ENCODE measurements at regions not wholly inside any gene's neighbourhood (a gene's known extent, or its start where the extent isn't known, plus 50 kb on each side); places are given as distances from the start of the nearest gene placed in this dataset.

GRCh38 chr13:64934569-64935362 lies 2295.4 kb downstream of the PCDH9 start:
- Histone ChIP-seq H3K4me1 (no peaks in the 10 kb centered on the region), H3K9me3 (no peaks in the 10 kb centered on the region), H3K36me3 (ENCODE audit: insufficient read depth in 1 of 2, low read depth in 1 of 2) (no peaks in the 10 kb centered on the region), H3K27ac (no peak overlapping the region), H3K4me3 (no peak overlapping the region), H3K27me3 (ENCODE audit: insufficient read depth in 3 of 3, low read length in 2 of 3) (no peaks in the 10 kb centered on the region)
- intact Hi-C loops (cut with DNase I), result no loop called here
- DNase-seq (no peak), ATAC-seq (no peak)
- WGBS, 3 donors, result 51 to 57% (median 56%) methylated on average over 5 of the region's 5 CpGs
- TF ChIP-seq CTCF (IDR thresholded peaks at IDR 0.05), result no peak

GRCh38 chr13:64930636-64931035 lies 2299.5 kb downstream of the PCDH9 start:
- Histone ChIP-seq H3K4me1 (no peaks in the 10 kb centered on the region), H3K27me3 (ENCODE audit: insufficient read depth in 3 of 3, low read length in 2 of 3) (no peaks in the 10 kb centered on the region), H3K27ac (no peak overlapping the region), H3K36me3 (ENCODE audit: insufficient read depth in 1 of 2, low read depth in 1 of 2) (no peaks in the 10 kb centered on the region), H3K4me3 (no peak overlapping the region), H3K9me3 (no peaks in the 10 kb centered on the region)
- no peak for TF ChIP-seq CTCF (IDR thresholded peaks at IDR 0.05)
- DNase-seq, result no peak
- intact Hi-C loops (cut with DNase I), result no loop called here
- ATAC-seq, result no peak

- ATAC-seq, result no peak
- WGBS, 3 donors, result 70 to 75% (median 72%) methylated on average over 3 of the region's 3 CpGs
- intact Hi-C loops (cut with DNase I), result no loop called here
These were observed 2301.2 kb downstream of the PCDH9 start for GRCh38 chr13:64928696-64929499.

GRCh38 chr13:64925727-64926126 lies 2304.4 kb downstream of the PCDH9 start:
- DNase-seq (no peak), ATAC-seq (no peak)
- TF ChIP-seq CTCF (IDR thresholded peaks at IDR 0.05), result no peak
- intact Hi-C loops (cut with DNase I), result no loop called here
- no peaks in the 10 kb centered on the region for H3K9me3 ChIP-seq
- no peaks in the 10 kb centered on the region for H3K4me1 ChIP-seq
- 91 to 97% (median 96%) methylated on average over 22 of the region's 22 CpGs for whole genome bisulfite sequencing, 3 donors
- no peak overlapping the region for H3K4me3 ChIP-seq
- H3K27ac ChIP-seq, result no peak overlapping the region
- no peaks in the 10 kb centered on the region for H3K36me3 ChIP-seq (ENCODE audit: insufficient read depth in 1 of 2, low read depth in 1 of 2)
- H3K27me3 ChIP-seq (ENCODE audit: insufficient read depth in 3 of 3, low read length in 2 of 3), result no peaks in the 10 kb centered on the region

More at GRCh38 chr13:64928696-64929499, 2301.2 kb downstream of the PCDH9 start:
- H3K9me3 ChIP-seq, result no peaks in the 10 kb centered on the region
- H3K27ac ChIP-seq, result no peak overlapping the region
- no peak for DNase-seq
- TF ChIP-seq CTCF (IDR thresholded peaks at IDR 0.05), result no peak
- no peaks in the 10 kb centered on the region for H3K36me3 ChIP-seq (ENCODE audit: insufficient read depth in 1 of 2, low read depth in 1 of 2)
- no peaks in the 10 kb centered on the region for H3K27me3 ChIP-seq (ENCODE audit: insufficient read depth in 3 of 3, low read length in 2 of 3)
- H3K4me3 ChIP-seq, result no peak overlapping the region
- no peaks in the 10 kb centered on the region for H3K4me1 ChIP-seq

All from psoas muscle (tissue), 7 donors.